HG03571 (cell line): ENCODE measurements at regions not wholly inside any gene's neighbourhood (a gene's known extent, or its start where the extent isn't known, plus 50 kb on each side); places are given as distances from the start of the nearest gene placed in this dataset.

Experiments
- ATAC-seq: cut with Tn5 transposase; IDR thresholded peaks from one replicate; pipeline ENCODE4 v1.9.1; 2021; ENCODE audit not compliant: unreplicated experiment

GRCh38 chr18:73861771-73862170, 285.9 kb downstream of the FBXO15 start:
- ATAC-seq: no peak

GRCh38 chr18:73859837-73860397, 287.7 kb downstream of the FBXO15 start:
- ATAC-seq: no peak

GRCh38 chr18:73852789-73853549, 294.7 kb downstream of the FBXO15 start:
- ATAC-seq: no peak

DNA sequence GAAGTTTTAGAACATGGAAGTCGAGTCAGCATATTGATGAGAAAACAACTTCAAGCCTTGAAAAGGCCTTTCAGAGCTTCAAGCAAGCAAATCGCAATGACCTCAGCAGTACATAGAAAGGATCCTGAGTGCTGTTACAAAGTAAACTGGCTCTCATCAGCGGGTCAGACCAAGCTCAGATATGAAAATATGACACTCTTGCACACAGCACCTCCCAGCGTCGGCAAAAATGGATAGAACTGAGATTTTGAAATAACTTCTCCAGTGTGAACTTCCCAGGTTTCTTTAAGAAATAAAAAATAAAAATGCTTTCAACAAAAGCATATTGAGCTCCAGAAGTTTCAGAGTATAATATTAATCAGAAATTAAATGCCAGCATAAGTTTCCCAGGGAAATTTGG, 296.9 kb downstream of the FBXO15 start:
- ATAC-seq: no peak

DNA sequence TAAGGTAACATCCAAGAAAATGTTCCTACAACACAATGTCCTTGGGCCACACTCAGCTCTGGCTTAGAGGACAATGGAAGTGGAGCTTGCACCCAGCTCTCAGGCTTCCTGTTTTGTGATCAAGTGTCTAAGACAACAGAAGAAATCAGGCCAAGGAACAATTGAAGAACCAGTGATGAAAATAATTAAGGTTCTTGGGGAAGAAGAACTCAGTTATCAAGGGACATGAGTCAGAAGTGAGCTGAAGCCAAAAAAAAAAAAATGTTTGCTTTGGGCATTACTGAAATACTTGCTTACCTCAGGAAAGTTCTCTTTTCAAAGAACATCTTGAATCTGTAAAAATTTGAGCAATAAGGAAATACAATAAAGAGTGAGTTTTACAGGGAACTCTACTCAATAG, 299.0 kb downstream of the FBXO15 start:
- ATAC-seq: no peak

- no peak for ATAC-seq
These were observed 304.2 kb downstream of the FBXO15 start for GRCh38 chr18:73843455-73843854.

- no peak for ATAC-seq
These were observed 304.7 kb downstream of the FBXO15 start for GRCh38 chr18:73842795-73843394.

DNA sequence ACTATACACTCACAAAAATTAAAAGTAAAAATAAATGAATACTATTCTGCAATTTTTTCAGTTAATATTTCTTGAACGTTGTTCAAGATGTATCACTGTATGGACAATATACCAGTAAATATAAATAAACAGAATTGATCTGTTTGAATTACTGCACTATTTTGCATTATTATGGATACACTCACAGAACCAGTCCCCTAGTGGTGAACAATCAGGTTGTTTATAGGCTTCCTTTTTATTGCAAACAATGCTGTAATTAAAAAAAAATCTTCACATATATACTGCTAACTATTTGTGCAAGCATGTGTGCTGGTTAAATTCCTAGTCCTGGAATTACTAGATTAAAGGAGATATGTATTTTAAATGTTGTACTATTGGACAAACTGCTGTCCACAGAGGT, 306.0 kb downstream of the FBXO15 start:
- ATAC-seq: no peak

DNA sequence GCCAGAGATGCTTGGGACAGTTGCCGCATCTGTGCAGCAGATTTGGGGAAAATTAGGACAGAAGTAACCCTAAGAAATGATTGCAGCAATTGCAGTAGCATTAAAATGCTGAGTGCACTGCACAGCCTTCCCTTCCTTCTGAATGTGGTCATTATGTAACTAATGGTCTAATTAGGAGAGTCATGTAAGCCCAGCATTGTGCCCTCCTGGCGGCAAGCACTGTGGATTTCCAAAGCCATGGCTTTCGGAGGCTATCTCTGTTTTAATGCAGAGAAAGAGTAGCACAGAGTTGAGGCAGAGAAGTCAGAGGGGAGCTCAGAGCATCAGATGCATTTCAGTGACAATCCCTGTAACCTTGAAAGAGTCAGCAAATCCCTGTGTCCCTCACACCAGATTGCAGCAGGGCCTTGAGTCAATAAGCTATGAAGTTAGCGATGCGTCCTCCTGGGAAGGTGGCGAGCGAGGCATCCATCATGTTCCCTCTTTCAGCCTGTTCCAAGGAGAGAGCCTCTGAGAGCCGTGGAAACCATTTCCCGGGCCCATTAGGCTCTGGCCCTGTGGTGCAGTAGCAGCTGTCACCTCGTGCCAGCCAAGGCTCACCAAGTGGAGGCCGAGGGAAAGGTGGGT, 307.2 kb downstream of the FBXO15 start:
- no peak for ATAC-seq

- no peak for ATAC-seq
These were observed 308.2 kb downstream of the FBXO15 start for GRCh38 chr18:73839441-73839840.

GRCh38 chr18:73838107-73838506, 309.5 kb downstream of the FBXO15 start:
- ATAC-seq: no peak

DNA sequence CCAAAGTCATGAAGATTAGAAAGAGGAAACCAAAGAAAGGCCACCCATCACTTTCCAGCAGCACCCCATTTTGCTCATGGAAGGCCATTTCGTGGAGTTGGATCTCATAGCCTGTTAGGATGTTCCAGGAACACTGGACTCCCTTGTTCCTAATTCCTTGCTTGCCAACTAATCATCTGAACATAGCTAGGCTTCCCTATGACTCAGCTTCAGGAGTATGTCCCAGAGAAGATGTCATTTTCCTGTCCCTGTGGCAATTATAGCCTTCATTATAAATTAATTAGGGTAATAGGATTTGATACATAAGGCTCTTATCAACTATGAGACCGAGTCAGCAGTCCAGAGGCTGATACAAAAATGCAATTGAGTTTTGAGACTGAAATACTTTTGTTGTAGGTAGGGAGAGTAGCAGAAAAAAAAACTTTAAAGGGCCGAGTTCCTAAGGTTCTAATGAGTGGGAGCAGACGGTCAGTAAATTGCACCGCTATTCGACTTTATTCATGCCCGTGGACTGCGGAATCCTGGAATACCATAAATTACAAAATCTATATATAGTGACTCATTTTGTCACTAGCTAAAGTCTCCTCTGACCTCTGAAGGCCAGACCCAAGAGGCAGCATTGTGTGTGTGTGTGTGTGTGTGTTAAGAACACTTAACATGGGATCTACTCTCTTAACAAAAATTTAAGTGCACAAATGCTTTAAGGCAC, 311.8 kb downstream of the FBXO15 start:
- ATAC-seq: no peak

DNA sequence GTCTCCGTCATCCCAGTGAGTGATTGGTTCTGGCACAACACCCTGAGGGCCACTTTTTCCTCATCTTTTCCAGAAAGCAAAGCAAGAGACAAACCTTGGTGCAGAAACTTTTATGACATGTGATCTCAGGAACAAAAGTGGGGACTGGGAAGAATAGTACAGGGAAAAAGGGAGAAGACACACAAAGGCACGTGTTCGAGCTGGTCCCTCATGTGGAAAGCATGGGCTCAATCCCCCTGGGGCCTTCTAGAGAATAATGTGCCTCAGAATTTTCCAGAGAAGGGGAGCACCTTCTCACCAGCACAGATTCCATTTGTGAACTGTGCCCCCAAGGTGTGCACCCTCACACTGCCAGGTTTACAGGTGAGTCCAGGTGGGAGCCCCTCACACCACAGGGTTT, 312.6 kb downstream of the FBXO15 start:
- ATAC-seq: no peak

GRCh38 chr18:73831688-73832087, 315.9 kb downstream of the FBXO15 start:
- ATAC-seq: no peak

DNA sequence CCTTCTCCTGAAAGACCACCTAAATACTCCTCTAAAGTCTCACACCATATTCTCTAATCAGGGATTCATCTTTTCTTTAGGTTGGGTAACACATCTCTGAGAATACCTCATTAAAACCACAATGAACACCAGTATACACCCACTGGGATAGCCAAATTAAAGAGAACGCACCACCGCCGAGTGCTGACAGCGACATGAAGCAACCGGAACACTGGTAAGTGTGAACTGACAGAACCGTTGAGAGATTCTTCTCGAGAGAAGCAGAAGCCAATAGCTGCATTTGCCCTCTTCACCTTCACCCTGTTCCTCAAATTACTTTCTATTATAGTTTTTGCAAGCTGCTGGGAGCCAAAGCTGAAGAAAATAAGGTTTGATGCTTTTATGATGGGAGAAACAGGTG, 318.5 kb downstream of the FBXO15 start:
- no peak for ATAC-seq

- ATAC-seq: no peak
These were observed 319.8 kb downstream of the FBXO15 start for GRCh38 chr18:73827801-73828200.

DNA sequence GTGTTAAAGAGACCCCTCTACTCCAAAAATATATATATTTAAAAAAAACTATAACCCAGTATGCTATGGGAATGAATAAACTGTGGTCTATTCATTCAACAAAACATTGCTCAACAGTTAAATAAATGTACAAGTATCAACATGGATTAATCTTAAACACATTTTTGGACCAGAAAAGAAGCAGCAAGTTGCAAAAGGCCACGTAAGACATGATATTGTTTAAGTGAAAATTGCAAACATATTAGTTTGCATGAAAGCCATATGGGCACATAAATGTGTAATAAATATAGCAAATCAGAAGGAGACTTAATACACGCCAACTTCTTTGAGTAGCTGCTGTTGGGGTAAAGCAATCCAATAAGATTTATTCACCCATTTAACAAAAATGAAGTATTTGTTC, 321.5 kb downstream of the FBXO15 start:
- ATAC-seq: no peak

DNA sequence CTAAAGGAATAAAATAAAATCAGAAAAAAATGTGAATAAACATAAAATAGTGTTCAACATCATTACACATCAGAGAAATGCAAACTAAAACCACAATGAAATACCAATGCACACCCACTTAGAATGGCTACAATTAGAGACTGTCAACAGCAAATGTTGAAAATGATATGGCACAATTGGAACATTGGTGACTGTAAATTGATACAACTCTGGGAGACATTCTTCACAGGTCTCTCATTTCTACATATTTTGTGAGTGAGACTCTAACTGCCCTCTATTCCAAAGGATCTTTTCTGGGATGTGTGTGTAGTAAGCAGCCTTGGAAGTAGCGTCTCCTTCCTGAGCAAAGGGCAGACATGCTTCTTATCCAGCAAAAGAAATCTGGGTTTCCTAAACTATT, 323.0 kb downstream of the FBXO15 start:
- no peak for ATAC-seq

DNA sequence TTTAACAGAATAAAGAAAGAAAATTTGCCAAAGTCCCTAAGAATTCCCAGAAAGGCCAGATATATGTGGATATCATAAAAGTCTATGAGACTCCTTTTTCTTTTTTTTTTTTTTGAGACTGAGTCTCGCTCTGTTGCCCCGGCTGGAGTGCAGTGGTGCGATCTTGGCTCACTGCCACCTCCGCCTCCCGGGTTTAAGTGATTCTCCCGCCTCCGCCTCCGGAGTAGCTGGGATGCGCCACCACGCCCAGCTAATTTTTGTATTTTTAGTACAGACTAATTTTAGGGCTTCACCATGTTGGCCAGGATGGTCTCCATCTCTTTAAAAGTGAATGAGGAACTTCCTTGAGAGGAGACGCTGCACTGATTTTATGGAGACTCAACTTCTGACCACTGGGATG, 335.2 kb downstream of the FBXO15 start:
- ATAC-seq: no peak

- no peak for ATAC-seq
These were observed 340.0 kb downstream of the FBXO15 start for GRCh38 chr18:73807551-73808192.

- ATAC-seq: no peak
These were observed 341.6 kb downstream of the FBXO15 start for GRCh38 chr18:73805991-73806390.
